GM18870 (cell line): ENCODE measurements at regions not wholly inside any gene's neighbourhood (a gene's known extent, or its start where the extent isn't known, plus 50 kb on each side); places are given as distances from the start of the nearest gene placed in this dataset.

ENCODE experiments used
- ATAC-seq: cut with Tn5 transposase; IDR thresholded peaks from one replicate; pipeline ENCODE4 v1.9.1; 2021; ENCODE audit warnings: moderate library complexity; ENCODE audit not compliant: unreplicated experiment

DNA sequence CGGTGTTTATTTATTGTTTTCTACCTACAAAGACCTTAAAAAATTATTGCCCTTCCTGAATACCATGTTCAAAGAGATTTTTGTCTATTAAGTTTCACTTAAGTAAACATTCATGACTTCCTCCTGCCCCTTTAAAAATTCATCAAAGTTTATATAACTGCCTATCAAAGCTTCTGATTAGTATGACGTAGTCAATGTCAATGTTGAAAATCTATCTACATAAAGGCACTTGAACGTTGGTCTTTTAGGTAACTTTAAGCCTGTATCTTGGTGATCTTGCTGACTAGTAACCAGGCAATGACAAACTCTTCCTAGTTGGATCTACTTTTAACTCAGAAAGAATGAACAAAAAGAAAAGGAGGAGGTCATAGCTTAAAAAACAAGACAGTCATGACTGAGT lies 97.2 kb downstream of the MAIP1 start:
- no peak for ATAC-seq

DNA sequence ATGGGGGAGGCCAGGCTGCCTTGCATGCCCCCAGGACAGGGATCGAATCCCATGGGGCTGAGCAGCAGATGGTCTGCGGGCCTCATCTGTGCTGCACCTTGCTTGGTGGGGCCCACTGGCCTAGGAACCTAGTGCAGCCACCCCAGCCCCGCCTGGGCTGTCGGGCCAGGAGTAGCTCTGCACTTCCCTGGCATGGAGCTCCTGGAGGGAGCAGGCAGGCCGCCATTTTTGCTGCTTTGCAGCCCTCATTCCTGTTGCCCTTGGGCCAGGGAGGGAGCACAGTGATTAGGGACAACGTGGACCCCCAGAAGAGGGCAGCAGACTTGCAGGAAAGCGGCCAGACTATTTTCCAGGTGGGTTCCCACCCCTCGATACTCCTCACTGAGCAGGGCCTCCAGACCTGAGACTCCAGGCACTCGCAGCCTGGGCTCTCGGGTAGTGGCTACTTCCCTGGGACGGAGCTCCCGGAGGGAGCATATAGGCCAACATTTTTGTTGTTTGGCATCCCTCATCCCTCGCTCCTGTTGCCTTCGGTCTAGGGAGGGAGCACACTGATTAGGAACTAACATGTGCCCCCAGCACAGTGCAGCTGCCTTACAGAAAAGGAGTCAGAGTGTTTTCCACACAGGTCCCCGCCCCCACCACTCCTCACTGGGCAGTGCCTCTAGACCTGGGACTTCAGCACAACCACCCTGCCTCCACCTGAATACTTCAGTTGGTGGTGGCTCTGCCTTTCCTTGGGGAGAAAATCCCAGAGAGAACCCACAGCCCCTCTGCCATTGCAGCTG lies 99.5 kb downstream of the MAIP1 start:
- no peak for ATAC-seq

DNA sequence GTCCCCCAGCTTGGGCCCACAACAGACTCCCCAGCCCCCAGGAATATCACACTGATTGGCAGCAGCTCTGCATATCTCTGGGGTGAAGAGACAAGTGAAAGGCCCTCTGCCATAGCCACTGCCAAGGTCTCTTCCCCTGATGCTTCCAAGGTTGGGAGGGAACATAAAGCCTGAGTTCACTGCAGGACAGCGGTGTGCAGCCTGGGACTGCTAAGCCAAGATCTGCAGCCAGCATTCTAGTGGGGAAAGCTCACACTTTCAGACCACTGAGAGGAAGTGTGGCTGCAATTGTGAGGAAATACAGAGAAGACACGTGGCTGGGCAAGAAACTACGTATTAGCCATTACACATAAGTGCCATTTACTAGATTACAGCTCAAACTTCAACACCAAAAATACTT lies 100.7 kb downstream of the MAIP1 start:
- no peak for ATAC-seq

DNA sequence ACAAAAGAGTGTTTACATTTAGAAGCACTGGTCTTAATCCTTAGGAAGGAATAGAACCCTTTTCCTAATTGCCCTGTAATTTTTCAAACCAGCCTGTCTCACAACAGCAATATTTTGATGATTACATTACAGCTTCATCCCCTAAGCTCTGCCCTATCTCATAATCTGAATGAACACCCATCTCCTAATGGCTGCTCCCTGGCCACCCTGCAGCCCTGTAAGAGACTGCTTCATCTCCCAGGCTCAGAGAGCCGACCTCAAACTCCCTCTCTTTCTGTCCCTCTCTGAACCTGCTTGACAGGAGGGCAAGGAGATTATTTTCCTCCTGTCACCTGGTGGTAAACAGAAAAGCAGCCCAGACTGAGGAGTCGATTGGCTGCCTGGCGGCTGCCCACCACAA lies 107.8 kb downstream of the MAIP1 start:
- ATAC-seq = no peak

DNA sequence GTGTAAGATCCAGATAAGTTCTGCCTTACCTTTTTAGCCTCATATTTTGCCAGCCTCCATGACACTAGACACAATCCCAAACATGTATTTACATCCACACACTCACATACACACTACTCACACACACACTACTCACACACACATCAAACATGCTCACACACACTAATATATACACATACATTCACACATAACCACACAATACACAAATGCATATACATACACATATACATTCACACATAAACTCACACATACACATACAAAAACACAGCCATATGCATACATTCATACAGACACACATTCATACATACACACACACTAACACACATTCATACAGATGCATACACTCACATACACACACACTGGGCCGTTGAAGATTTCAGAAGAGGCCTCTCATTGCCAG lies 109.5 kb downstream of the MAIP1 start:
- ATAC-seq = no peak

DNA sequence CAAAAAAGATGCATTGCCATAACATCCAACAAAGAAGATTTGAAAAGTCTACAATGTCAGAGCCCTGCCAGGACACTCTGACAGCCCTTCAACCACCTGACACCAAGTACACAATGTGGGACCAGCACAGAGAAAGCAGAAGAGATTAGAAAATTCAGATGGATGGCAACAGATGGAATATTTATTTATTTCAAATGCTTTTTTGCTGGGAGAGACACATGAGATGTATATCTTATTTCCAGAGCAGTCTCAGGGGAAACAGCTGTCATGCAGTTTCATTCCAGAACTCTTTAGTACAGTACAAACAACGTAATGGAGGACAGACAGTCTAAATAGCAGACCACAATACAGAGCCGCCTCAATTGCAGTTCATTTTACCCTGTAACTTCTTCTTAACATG lies 110.1 kb downstream of the MAIP1 start:
- no peak for ATAC-seq

DNA sequence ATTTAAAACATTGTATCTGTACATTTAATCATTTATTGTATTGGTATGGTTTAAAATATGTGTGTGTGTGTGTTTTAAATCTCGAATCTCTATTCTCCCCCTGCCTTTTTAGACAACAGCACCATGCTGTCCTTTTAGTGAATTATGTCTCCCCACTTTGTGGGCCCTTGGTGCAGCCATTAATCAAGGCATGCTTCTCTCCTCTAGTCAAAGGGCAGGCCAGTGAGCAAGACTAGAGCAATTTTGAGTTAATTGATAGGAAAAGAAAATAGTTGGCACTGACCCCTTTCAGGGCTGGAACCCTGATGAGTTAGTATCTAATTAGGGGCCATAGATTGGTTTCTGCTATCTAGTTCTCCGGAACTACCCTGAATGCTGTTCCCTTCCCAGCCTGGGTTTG lies 111.0 kb downstream of the MAIP1 start:
- no peak for ATAC-seq

DNA sequence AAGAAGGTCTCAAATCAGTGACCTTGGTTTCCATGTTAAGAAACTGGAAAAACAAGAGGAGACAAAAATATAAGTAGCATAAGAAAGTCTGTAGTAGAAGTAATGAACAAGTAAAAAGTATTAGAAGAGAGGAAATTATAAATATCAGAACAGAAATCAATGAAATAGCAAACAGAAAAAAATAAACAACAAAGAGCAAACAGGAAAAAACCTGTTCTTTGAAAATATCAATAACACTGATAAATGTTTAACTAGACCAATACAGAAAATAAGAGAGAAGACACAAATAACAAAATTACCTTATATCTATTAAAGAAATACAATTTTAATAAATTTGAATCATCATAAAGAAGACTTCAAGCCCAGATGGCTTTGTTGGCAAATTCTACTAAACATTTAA lies 113.3 kb downstream of the MAIP1 start:
- no peak for ATAC-seq

DNA sequence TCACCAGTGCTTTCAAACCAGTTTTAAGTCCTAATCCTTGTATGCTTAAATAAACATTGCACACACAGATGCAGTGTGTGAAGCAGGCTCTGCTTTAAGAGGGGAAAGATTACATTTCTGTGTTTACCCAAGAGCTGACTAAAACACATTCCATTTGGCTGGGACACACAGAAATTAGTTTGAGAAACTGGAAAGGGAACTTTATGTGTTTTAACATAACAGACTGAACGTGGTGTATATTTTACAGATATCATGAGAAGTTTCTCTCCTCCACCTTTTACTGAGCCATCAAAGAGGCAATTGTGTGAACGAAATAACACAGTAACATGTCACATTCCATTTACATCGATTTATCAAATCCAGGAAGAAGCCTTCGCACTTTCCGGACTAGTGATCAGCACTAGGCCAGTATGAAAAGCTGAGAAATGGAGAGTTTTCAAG lies 121.8 kb downstream of the MAIP1 start:
- no peak for ATAC-seq

DNA sequence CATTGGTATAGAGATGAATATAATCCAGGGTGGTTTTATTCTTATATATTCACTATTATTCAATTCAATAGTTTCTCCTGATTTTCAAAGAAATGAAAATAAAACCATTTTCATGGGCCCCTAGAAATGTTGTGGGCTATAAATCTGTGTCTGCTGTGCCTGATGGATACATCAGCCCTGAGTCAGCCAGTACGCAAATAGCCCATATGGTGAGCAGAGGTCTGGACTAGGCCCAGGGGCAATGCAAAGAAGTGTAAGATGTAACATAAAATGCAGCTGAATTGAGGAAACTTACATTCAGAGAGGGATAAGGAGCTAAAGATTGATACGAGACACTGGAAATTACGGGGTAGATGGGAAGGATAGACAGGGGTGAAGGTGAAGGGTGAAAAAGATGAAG lies 122.5 kb downstream of the MAIP1 start:
- no peak for ATAC-seq

DNA sequence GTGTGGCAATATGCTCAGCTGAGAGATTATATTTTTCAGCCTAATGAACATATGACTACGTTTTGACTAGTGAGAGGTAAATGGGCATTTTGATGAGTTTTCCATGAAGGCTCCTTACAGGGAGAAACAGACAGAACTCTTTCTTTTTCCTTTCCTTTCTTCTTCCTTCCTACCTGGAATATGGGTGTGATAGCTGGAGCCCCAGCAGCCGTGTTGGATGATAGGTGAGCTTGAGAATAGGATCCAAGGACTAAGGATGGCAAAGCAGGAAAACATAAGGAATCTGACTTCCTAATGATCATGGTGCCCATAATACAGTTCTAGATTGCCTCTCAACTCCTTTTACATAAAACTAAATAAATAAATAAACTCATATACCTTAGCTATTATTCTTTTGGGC lies 124.0 kb downstream of the MAIP1 start:
- no peak for ATAC-seq

DNA sequence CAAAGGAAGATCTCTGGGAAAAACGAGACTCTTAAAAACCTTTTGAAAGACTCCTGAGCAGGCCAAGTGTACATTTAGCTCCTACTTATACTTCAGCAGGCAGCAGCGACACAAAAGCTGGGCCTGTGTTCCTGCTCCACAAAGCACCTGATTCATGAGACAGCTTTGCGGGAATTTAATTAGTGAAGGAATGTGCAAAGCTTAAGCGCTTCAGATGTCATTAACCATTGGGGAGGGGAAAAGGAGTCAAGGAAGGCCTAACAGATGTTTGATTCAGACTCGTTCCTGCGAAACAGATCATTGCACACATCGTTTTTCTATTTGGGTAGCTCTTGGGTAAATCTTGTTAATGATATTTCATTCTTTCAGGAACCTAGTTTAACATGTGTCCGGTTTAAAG lies 125.9 kb downstream of the MAIP1 start:
- ATAC-seq = no peak

DNA sequence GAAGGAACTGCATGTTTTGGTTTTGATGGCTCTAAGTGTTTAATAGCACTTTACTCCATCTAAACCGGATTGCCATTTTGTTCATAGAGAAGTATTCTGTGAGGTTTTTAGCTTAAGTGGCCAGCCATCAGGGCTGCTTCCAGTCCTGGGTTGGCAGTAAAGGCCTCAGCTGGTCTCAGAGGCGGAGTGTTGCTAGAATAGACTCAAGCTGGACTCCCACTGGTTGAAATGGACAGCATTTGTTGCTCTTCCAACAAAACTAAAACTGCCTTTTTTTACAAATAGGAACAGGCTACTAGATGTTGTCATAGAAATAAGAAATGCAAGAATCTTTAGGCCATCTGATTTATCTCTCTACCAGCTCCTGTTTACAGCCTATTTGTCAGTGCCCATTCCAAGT lies 126.4 kb downstream of the MAIP1 start:
- no peak for ATAC-seq

DNA sequence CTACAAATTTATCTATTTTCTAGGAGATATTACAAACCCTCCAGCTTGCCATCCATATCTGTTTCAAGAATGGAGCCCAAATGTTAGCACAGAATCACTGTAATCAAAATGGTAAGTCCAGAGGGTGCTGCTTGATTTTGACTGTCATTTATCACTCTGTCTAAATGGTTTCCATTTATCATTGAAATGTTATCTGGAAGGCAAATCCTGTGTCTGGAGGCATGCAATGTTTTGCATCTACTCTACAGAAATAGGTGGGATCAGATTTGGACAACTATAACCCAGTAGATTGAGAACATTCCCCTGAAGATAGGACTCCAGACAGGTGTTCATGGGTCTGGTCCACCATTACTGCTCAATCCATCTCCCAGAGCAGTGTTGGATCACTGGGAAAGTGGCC lies 128.7 kb downstream of the MAIP1 start:
- ATAC-seq = no peak

DNA sequence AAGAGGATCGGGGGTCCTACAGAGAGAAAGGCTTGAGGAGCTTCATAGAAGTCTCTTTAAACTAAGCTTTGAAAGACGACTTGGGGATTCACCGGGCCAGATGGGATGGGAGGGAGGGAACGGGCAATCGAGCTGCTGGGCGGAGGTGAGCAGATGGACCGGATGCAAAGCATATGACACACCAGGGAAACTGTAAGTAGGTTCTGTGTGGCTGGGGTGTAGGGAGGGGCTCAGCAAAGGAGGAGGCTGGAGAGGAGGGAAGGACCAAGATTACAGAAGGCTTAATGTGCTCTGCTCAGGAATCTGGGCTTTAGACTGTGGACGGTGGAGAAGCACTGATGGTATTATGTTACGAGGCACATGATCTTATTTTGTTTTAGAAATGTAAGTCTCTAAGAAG lies 131.5 kb downstream of the MAIP1 start:
- ATAC-seq = no peak

DNA sequence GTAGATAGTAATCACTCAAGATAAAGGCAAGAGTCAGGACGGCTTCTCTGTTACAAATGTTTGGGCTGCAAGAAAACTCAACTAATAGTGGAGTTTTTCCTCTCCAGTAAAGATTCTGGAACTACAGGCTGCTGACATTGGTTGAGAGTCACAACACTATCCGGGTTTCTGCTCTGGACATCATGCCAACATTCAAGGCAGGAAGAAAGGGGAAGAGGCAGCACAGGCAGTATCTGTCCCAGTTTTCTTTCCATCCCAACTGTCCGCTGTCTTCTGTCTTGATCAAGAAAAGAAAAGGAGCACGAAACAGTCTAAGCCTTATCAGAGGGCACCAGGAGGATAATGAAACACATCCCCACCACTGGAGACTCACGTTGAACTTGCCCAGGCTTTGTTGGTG lies 132.1 kb downstream of the MAIP1 start:
- ATAC-seq = no peak

DNA sequence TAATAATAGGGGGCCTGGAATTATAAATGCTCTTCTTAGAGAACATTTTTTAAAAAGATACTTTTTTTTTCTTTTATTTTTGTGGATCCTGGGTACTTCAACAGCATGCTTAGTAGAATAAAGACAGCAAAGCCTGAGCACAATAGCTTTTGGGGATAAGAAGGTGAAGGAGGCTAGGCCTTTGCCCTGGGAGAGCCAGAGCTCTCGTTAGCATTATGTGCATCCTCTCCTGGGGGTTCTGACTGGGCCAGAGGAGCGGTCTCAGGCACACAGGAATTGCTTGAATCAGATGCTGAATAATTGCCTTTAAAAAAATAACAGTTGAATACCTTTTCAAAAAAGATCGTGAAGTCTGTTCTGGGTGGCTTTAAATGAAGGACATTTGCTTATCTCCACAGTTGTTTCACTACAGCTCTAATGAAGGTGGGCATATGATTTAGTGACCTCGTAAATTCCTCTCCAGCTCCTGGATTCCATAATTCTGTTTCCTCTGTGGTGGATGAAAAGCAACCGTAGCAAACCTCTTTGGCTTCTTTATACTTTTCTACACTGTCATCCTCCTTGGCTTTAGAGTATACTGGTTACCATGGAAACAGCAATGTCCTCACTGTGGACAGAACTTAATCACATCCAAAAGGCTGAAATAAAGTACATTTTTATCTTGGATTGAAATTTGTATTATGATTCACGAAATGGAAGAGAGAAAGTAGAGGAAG lies 133.8 kb downstream of the MAIP1 start:
- no peak for ATAC-seq

DNA sequence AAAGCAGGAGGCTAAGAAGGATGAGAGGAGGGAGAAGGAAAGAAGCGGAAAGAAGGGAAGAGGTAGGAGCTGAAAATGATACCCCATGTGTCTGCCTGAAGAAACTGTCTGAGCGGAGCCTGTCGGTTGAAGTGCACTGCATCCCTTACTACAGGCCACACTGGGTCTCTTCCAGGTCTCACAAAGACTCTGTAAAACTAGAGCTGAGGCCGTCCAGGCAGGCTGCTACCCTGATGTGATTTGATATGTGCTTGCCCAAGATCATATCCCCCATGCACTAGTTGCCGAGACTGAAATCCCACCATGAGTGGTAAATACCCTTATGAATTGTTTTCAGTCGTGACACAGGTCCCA lies 134.4 kb downstream of the MAIP1 start:
- no peak for ATAC-seq

DNA sequence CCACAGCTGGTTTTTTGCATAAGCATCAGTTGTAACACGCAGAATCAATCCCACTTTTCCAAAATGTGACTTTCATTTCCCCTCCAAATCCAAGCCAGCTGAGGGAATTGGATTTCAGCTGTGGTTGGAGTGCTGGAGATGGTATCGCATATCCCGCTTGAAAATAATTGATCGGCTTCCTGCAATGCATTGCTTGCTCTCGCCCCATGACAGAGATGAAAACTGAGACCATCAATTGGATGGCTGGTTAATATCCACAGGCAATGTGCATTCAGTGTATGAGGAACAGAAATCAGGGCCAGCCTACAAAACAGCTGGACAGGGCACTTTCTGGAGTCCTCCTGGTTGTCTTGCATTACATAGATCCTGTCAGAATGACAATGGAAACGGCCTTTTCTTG lies 135.3 kb downstream of the MAIP1 start:
- no peak for ATAC-seq

DNA sequence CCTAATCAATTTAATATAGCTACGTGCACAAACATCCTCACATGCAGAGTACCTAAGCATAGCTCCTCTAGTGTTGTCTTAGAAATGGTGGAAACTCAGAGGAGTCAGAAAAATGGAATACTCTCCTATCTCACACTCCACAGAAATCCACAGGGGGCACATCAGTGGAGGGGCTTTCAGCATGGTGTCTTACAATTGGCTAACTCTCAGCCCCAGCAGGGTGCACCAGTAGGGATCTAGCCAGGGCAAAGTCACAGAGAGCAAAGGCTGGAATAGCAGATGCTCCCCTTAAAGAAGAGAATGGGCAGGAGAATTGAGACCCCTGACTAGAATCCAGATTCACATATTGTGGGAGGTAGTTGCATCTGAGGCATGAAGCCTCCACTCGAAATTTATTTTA lies 135.7 kb downstream of the MAIP1 start:
- no peak for ATAC-seq

DNA sequence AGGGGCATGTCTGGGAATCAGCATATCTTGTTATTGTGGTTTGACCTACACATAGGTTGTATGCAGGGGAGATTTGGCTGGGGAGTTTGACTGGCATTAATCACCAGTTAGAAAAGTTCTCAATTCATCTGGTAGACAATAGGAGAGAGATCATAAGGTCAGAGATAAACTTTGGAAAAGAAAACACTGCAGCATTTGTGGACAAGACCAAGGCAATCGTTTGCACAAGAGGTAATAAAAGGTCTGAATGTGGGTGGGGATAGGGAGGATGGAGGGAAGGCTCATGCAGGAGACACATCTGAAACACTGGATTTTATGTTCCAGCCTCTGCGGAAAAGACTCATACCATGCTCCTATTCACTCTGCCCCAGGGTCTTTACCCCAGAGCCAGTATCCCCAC lies 136.9 kb downstream of the MAIP1 start:
- no peak for ATAC-seq

DNA sequence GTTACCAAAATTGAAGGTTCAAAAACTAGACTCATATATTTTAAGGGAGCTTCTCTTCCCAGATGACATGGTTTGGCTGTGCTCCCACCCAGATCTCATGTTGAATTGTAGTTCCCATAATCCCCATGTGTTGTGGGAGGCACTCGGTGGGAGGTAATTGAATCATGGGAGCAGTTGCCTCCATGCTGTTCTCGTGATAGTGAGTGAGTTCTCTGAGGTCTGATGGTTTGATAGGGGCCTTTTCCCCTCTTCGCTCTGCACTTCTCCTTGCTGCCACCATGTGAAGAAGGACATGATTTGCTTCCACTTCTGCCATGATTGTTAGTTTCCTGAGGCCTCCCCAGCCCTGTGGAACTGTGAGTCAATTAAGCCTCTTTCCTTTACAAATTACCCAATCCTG lies 140.1 kb downstream of the MAIP1 start:
- ATAC-seq = no peak

DNA sequence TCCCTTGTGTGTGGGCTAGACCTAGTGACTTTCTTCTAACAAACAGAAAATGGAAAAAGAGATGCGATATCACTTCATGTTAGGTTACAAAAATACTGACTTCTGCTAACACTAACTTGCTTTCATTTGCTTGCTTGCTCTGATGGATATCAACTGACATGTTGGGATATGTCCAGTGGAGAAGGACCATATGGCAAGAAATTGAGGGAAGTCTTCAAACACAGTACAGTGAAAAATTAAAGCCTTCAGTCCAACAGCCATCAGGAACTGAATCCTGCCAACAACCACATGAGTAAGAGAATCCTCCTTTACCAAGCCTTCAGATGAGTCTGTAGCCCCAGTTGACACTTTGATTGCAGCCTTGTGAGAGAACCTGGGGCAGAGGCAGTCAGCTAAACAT lies 143.9 kb downstream of the MAIP1 start:
- ATAC-seq = no peak
